RWPE2 (cell line): ENCODE measurements at regions not wholly inside any gene's neighbourhood (a gene's known extent, or its start where the extent isn't known, plus 50 kb on each side); places are given as distances from the start of the nearest gene placed in this dataset.

Experiments used
- ATAC-seq: fragments of 200-7000 bp; cut with Tn5 transposase; 3 replicates; pipeline ENCODE4 v1.9.1; 2021; ENCODE audit warnings: low read depth
- DNase-seq: peaks from one replicate; pipeline ENCODE4 v3.0.0-alpha.2; 2020; ENCODE audit warnings: low spot score
- H3K27ac ChIP-seq: fragments of 450-650 bp; 2 replicates; pipeline ENCODE4 v1.5.1; 2017; ENCODE audit warnings: mild to moderate bottlenecking; ENCODE audit not compliant: poor library complexity, severe bottlenecking
- H3K27me3 ChIP-seq: fragments of 250-450 bp; sonication (Bioruptor Pico); 2 replicates; pipeline ENCODE4 v1.5.1; 2021; ENCODE audit warnings: mild to moderate bottlenecking, moderate library complexity; ENCODE audit not compliant: insufficient read depth, poor library complexity, severe bottlenecking
- H3K36me3 ChIP-seq: fragments of 250-450 bp; sonication (Bioruptor Pico); 2 replicates; pipeline ENCODE4 v1.5.1; 2020; ENCODE audit warnings: low read depth, mild to moderate bottlenecking, moderate library complexity
- H3K4me1 ChIP-seq: fragments of 250-450 bp; sonication (Bioruptor Pico); 2 replicates; pipeline ENCODE4 v1.5.1; 2021; ENCODE audit warnings: mild to moderate bottlenecking, moderate library complexity; ENCODE audit not compliant: insufficient read depth, poor library complexity, severe bottlenecking
- H3K4me3 ChIP-seq: fragments of 250-450 bp; sonication (Bioruptor Pico); 2 replicates; pipeline ENCODE4 v1.5.1; 2021; ENCODE audit warnings: mild to moderate bottlenecking, moderate library complexity; ENCODE audit not compliant: severe bottlenecking
- H3K9me3 ChIP-seq: fragments of 250-450 bp; sonication (Bioruptor Pico); 2 replicates; pipeline ENCODE4 v1.5.1; 2021; ENCODE audit warnings: mild to moderate bottlenecking, moderate library complexity; ENCODE audit not compliant: severe bottlenecking
- TF ChIP-seq, protein P1 (sequence below): fragments of 450-650 bp; IDR thresholded peaks from one replicate; pipeline ENCODE4 v1.5.1; 2017; ENCODE audit warnings: mild to moderate bottlenecking, moderate library complexity; ENCODE audit not compliant: poor library complexity, severe bottlenecking

GRCh38 chr10:63866747-63867140, 345.5 kb downstream of the REEP3 start:
- Histone ChIP-seq H3K4me3 (no peak overlapping the region), H3K4me1 (no peaks in the 10 kb centered on the region), H3K36me3 (no peaks in the 10 kb centered on the region), H3K9me3 (no peaks in the 10 kb centered on the region), H3K27me3 (peaks cover 4% of the 10 kb centered on the region), H3K27ac (no peak overlapping the region)
- TF ChIP-seq, protein P1, sequence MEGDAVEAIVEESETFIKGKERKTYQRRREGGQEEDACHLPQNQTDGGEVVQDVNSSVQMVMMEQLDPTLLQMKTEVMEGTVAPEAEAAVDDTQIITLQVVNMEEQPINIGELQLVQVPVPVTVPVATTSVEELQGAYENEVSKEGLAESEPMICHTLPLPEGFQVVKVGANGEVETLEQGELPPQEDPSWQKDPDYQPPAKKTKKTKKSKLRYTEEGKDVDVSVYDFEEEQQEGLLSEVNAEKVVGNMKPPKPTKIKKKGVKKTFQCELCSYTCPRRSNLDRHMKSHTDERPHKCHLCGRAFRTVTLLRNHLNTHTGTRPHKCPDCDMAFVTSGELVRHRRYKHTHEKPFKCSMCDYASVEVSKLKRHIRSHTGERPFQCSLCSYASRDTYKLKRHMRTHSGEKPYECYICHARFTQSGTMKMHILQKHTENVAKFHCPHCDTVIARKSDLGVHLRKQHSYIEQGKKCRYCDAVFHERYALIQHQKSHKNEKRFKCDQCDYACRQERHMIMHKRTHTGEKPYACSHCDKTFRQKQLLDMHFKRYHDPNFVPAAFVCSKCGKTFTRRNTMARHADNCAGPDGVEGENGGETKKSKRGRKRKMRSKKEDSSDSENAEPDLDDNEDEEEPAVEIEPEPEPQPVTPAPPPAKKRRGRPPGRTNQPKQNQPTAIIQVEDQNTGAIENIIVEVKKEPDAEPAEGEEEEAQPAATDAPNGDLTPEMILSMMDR: peak; percentile 78
- ATAC-seq: peak; percentile 63
- no peak for DNase-seq

DNA sequence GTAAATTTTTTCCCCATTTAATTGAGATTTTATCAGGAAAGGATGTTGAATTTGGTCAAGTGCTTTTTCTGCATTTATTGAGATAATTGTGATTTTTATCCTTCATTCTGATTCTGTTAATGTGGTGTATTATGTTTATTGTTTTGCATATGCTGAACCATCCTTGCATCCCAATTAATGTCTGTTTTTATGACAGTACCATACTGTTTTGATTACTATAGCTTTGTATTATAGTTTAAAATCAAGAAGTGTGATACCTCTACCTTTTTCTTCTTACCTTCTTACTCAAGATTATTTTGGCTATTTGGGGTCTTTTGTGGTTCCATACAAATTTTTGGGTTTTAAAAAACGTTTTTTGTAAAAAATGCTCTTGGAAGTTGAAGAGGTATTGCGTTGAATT, 357.2 kb downstream of the REEP3 start:
- no peaks in the 10 kb centered on the region for H3K4me1 ChIP-seq
- TF ChIP-seq, protein P1: no peak

GRCh38 chr10:63883861-63884260, 362.7 kb downstream of the REEP3 start:
- Histone ChIP-seq H3K9me3 (no peaks in the 10 kb centered on the region), H3K4me3 (no peak overlapping the region), H3K36me3 (no peaks in the 10 kb centered on the region), H3K4me1 (no peaks in the 10 kb centered on the region), H3K27ac (no peak overlapping the region), H3K27me3 (no peaks in the 10 kb centered on the region)
- DNase-seq (no peak), ATAC-seq (no peak)
- TF ChIP-seq, protein P1: no peak

More for the DNA sequence above, 357.2 kb downstream of the REEP3 start:
- H3K4me3 ChIP-seq: no peak overlapping the region
- no peaks in the 10 kb centered on the region for H3K36me3 ChIP-seq
- H3K9me3 ChIP-seq: no peaks in the 10 kb centered on the region
- no peaks in the 10 kb centered on the region for H3K27me3 ChIP-seq
- ATAC-seq (no peak), DNase-seq (no peak)
- no peak overlapping the region for H3K27ac ChIP-seq

DNA sequence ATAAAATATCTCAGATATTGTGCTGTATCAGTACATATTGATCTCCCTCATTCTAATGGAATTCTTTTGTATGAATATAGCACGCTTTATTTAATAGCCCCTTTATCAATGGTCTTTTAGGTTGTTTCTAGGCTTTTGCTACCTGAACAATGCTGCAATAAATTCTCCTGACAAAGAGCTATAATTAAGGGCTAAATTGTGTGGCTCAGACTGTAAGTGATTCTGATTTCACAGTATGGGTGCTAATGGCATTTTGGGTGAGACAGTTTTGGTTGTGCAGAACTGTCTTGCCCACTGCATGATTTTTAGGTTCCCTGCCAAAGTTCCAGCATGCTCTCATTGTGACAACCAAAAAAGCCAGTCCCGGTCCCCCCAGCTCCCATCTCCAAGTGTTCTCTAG, 363.2 kb downstream of the REEP3 start:
- Histone ChIP-seq H3K4me3 (no peak overlapping the region), H3K9me3 (no peaks in the 10 kb centered on the region), H3K4me1 (no peaks in the 10 kb centered on the region), H3K36me3 (no peaks in the 10 kb centered on the region), H3K27ac (no peak overlapping the region), H3K27me3 (no peaks in the 10 kb centered on the region)
- ATAC-seq (no peak), DNase-seq (no peak)
- TF ChIP-seq, protein P1: no peak

GRCh38 chr10:63885156-63885555, 364.0 kb downstream of the REEP3 start:
- no peak overlapping the region for H3K27ac ChIP-seq
- DNase-seq: no peak
- no peaks in the 10 kb centered on the region for H3K27me3 ChIP-seq
- H3K9me3 ChIP-seq: no peaks in the 10 kb centered on the region
- TF ChIP-seq, protein P1: no peak
- H3K4me3 ChIP-seq: no peak overlapping the region
- no peaks in the 10 kb centered on the region for H3K36me3 ChIP-seq
- no peaks in the 10 kb centered on the region for H3K4me1 ChIP-seq
- ATAC-seq: no peak
